ENCODE measurements at regions not wholly inside any gene's neighbourhood (a gene's known extent, or its start where the extent isn't known, plus 50 kb on each side); places are given as distances from the start of the nearest gene placed in this dataset.
"Not testable (repeated sequence)": the region's sequence is repeated elsewhere in the genome, so short reads cannot be mapped to it uniquely, and the experiment has no call there.

DNA sequence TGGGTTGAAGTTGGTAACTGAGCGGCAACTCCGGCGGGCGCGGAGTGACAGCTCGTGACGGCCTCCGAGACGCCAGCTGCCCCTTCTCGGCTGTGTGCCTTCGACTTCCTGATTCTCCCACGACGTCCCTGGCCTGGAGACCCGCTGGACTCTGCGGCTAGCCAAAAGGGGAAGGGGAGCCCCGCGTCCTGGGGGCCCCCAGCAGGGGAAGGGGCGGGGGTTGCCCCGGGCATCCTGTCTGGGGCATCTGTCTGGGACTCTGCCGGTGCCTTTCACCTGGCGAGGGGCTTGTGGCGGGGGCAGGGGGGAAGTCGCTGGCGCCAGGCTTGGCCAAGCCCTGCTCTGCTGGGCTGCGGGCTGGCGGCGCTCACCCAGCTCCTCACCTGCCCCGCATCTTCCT lies 129.5 kb upstream of the HMX1 start:
- TF ChIP-seq CREB1 (CRISPR knock-in tag; IDR thresholded peaks at IDR 0.05; ENCODE audit: low read depth); EZH2 (IDR thresholded peaks at IDR 0.05; ENCODE audit: low read depth, unreplicated experiment); POLR2AphosphoS5 (IDR thresholded peaks at IDR 0.05; ENCODE audit: low read depth); STAT1 (IDR thresholded peaks at IDR 0.05; ENCODE audit: unreplicated experiment); EZH2phosphoT487 (IDR thresholded peaks at IDR 0.05; ENCODE audit: unreplicated experiment); NANOG (IDR thresholded peaks at IDR 0.05; ENCODE audit: borderline replicate concordance); JUNB (IDR thresholded peaks at IDR 0.05; ENCODE audit: unreplicated experiment): not testable (repeated sequence)
- TF ChIP-seq, protein P1, sequence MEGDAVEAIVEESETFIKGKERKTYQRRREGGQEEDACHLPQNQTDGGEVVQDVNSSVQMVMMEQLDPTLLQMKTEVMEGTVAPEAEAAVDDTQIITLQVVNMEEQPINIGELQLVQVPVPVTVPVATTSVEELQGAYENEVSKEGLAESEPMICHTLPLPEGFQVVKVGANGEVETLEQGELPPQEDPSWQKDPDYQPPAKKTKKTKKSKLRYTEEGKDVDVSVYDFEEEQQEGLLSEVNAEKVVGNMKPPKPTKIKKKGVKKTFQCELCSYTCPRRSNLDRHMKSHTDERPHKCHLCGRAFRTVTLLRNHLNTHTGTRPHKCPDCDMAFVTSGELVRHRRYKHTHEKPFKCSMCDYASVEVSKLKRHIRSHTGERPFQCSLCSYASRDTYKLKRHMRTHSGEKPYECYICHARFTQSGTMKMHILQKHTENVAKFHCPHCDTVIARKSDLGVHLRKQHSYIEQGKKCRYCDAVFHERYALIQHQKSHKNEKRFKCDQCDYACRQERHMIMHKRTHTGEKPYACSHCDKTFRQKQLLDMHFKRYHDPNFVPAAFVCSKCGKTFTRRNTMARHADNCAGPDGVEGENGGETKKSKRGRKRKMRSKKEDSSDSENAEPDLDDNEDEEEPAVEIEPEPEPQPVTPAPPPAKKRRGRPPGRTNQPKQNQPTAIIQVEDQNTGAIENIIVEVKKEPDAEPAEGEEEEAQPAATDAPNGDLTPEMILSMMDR (conservative IDR thresholded peaks at IDR 0.05; ENCODE audit: low read depth in 2 of 2): not testable (repeated sequence)
- TF ChIP-seq, protein P2, sequence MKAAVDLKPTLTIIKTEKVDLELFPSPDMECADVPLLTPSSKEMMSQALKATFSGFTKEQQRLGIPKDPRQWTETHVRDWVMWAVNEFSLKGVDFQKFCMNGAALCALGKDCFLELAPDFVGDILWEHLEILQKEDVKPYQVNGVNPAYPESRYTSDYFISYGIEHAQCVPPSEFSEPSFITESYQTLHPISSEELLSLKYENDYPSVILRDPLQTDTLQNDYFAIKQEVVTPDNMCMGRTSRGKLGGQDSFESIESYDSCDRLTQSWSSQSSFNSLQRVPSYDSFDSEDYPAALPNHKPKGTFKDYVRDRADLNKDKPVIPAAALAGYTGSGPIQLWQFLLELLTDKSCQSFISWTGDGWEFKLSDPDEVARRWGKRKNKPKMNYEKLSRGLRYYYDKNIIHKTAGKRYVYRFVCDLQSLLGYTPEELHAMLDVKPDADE (IDR thresholded peaks at IDR 0.05): not testable (repeated sequence)
